ENCODE measurements at regions not wholly inside any gene's neighbourhood (a gene's known extent, or its start where the extent isn't known, plus 50 kb on each side); places are given as distances from the start of the nearest gene placed in this dataset.
"Not testable (repeated sequence)": the region's sequence is repeated elsewhere in the genome, so short reads cannot be mapped to it uniquely, and the experiment has no call there.

GRCh38 chr2:235105821-235106359 lies 154.1 kb downstream of the SH3BP4 start:
- no peak for DNase-seq

- DNase-seq, result no peak
Measured at GRCh38 chr2:235106874-235107639, 155.2 kb downstream of the SH3BP4 start.

GRCh38 chr2:235107640-235107951 lies 155.8 kb downstream of the SH3BP4 start:
- no peak for DNase-seq

- not testable (repeated sequence) for DNase-seq
Measured at GRCh38 chr2:235109561-235109960, 157.7 kb downstream of the SH3BP4 start.

- DNase-seq, result no peak
Measured at GRCh38 chr2:235112365-235112764, 160.5 kb downstream of the SH3BP4 start.

GRCh38 chr2:235113854-235114253 lies 162.0 kb downstream of the SH3BP4 start:
- no peak for DNase-seq

- no peak for DNase-seq
Measured at GRCh38 chr2:235114286-235114685, 162.5 kb downstream of the SH3BP4 start.

GRCh38 chr2:235115521-235115920 lies 163.7 kb downstream of the SH3BP4 start:
- no peak for DNase-seq

GRCh38 chr2:235116885-235117492 lies 165.2 kb downstream of the SH3BP4 start:
- peak; percentile 0 to 18 for DNase-seq

- no peak for DNase-seq
Measured at GRCh38 chr2:235126768-235127167, 175.0 kb downstream of the SH3BP4 start.

GRCh38 chr2:235127931-235128330 lies 176.1 kb downstream of the SH3BP4 start:
- no peak for DNase-seq

- DNase-seq, result no peak
Measured at GRCh38 chr2:235129850-235130249, 178.0 kb downstream of the SH3BP4 start.

- DNase-seq, result no peak
Measured at GRCh38 chr2:235131334-235132305, 179.8 kb downstream of the SH3BP4 start.

GRCh38 chr2:235132651-235133050 lies 180.8 kb downstream of the SH3BP4 start:
- no peak for DNase-seq

- DNase-seq, result no peak
Measured at GRCh38 chr2:235133837-235134236, 182.0 kb downstream of the SH3BP4 start.

GRCh38 chr2:235134420-235134819 lies 182.6 kb downstream of the SH3BP4 start:
- no peak for DNase-seq

GRCh38 chr2:235135195-235135965 lies 183.6 kb downstream of the SH3BP4 start:
- no peak for DNase-seq

GRCh38 chr2:235135990-235136561 lies 184.3 kb downstream of the SH3BP4 start:
- no peak for DNase-seq

GRCh38 chr2:235138339-235138738 lies 186.5 kb downstream of the SH3BP4 start:
- DNase-seq, result no peak

- no peak for DNase-seq
Measured at GRCh38 chr2:235139956-235140800, 188.4 kb downstream of the SH3BP4 start.

- DNase-seq, result no peak
Measured at GRCh38 chr2:235140801-235141081, 188.9 kb downstream of the SH3BP4 start.
